ENCODE measurements at regions not wholly inside any gene's neighbourhood (a gene's known extent, or its start where the extent isn't known, plus 50 kb on each side); places are given as distances from the start of the nearest gene placed in this dataset.

GRCh38 chr2:234845602-234846590 is 105.9 kb upstream of the SH3BP4 start:
- Histone ChIP-seq H3K9ac (ENCODE audit: low read length) (no peak overlapping the region), H2AFZ (ENCODE audit: low read depth, low read length) (no peak overlapping the region), H4K20me1 (ENCODE audit: insufficient read depth) (no peaks in the 10 kb centered on the region), H3K9me3 (ENCODE audit: low read length) (no peaks in the 10 kb centered on the region), H3K79me2 (replicated peaks; ENCODE audit: insufficient read depth, low read length) (no peaks in the 10 kb centered on the region), H3F3A (ENCODE audit: insufficient read depth, low read length, poor library complexity, severe bottlenecking) (no peaks in the 10 kb centered on the region), H3K4me3 (ENCODE audit: low read length) (no peak overlapping the region), H3K36me3 (ENCODE audit: insufficient read depth, low read length) (no peaks in the 10 kb centered on the region), H3K4me2 (ENCODE audit: low read length) (no peak overlapping the region), H3K27me3 (ENCODE audit: insufficient read depth, low read depth, low read length) (no peaks in the 10 kb centered on the region), H3K9me2 (ENCODE audit: insufficient read depth, low read length) (no peaks in the 10 kb centered on the region), H3K27ac (ENCODE audit: low read length) (no peak overlapping the region)
- TF ChIP-seq MXI1 (conservative IDR thresholded peaks at IDR 0.05; ENCODE audit: poor library complexity, severe bottlenecking) (no peak), REST (IDR thresholded peaks at IDR 0.05; ENCODE audit: borderline replicate concordance) (no peak), POLR2AphosphoS5 (IDR thresholded peaks at IDR 0.05) (no peak), RAD21 (conservative IDR thresholded peaks at IDR 0.05) (no peak), CTCF (IDR thresholded peaks at IDR 0.05; ENCODE audit: poor library complexity, severe bottlenecking) (no peak), EP300 (conservative IDR thresholded peaks at IDR 0.05; ENCODE audit: poor library complexity, severe bottlenecking) (no peak), SMC3 (conservative IDR thresholded peaks at IDR 0.05; ENCODE audit: poor library complexity) (no peak), EZH2 (IDR thresholded peaks at IDR 0.05; ENCODE audit: borderline replicate concordance, insufficient read depth, low read length, poor library complexity, severe bottlenecking) (no peak), TAF1 (IDR thresholded peaks at IDR 0.05; ENCODE audit: low read depth) (no peak)

GRCh38 chr2:234843411-234843810 is 108.4 kb upstream of the SH3BP4 start:
- Histone ChIP-seq H4K20me1 (ENCODE audit: insufficient read depth) (no peaks in the 10 kb centered on the region), H3K27ac (ENCODE audit: low read length) (no peak overlapping the region), H3K79me2 (replicated peaks; ENCODE audit: insufficient read depth, low read length) (no peaks in the 10 kb centered on the region), H3K36me3 (ENCODE audit: insufficient read depth, low read length) (no peaks in the 10 kb centered on the region), H3F3A (ENCODE audit: insufficient read depth, low read length, poor library complexity, severe bottlenecking) (no peaks in the 10 kb centered on the region), H3K9me2 (ENCODE audit: insufficient read depth, low read length) (no peaks in the 10 kb centered on the region), H3K27me3 (ENCODE audit: insufficient read depth, low read depth, low read length) (no peaks in the 10 kb centered on the region), H3K4me3 (ENCODE audit: low read length) (no peak overlapping the region), H3K4me2 (ENCODE audit: low read length) (no peak overlapping the region), H2AFZ (ENCODE audit: low read depth, low read length) (no peak overlapping the region), H3K9ac (ENCODE audit: low read length) (no peak overlapping the region), H3K9me3 (ENCODE audit: low read length) (no peaks in the 10 kb centered on the region)
- TF ChIP-seq EZH2 (IDR thresholded peaks at IDR 0.05; ENCODE audit: borderline replicate concordance, insufficient read depth, low read length, poor library complexity, severe bottlenecking), result no peak
- TF ChIP-seq SMC3 (conservative IDR thresholded peaks at IDR 0.05; ENCODE audit: poor library complexity), result no peak
- TF ChIP-seq REST (IDR thresholded peaks at IDR 0.05; ENCODE audit: borderline replicate concordance), result no peak
- TF ChIP-seq TAF1 (IDR thresholded peaks at IDR 0.05; ENCODE audit: low read depth), result no peak
- TF ChIP-seq CTCF (IDR thresholded peaks at IDR 0.05; ENCODE audit: poor library complexity, severe bottlenecking), result no peak
- no peak for TF ChIP-seq EP300 (conservative IDR thresholded peaks at IDR 0.05; ENCODE audit: poor library complexity, severe bottlenecking)
- TF ChIP-seq MXI1 (conservative IDR thresholded peaks at IDR 0.05; ENCODE audit: poor library complexity, severe bottlenecking), result no peak
- TF ChIP-seq RAD21 (conservative IDR thresholded peaks at IDR 0.05), result no peak
- no peak for TF ChIP-seq POLR2AphosphoS5 (IDR thresholded peaks at IDR 0.05)
